Natural killer cell (primary cell): ENCODE measurements at regions not wholly inside any gene's neighbourhood (a gene's known extent, or its start where the extent isn't known, plus 50 kb on each side); places are given as distances from the start of the nearest gene placed in this dataset.
"Not testable (repeated sequence)": the region's sequence is repeated elsewhere in the genome, so short reads cannot be mapped to it uniquely, and the experiment has no call there.

ENCODE experiments used
- ATAC-seq, 3 donors: fragments of 150-1000 bp in 2 of 3; fragments of 200-7000 bp in 1 of 3; cut with Tn5 transposase; 1 replicate in 1 of 3; 2 replicates in 2 of 3; pipeline ENCODE4 v1.10.0; 2021; ENCODE audit warnings: mild to moderate bottlenecking in 2 of 3, moderate library complexity in 2 of 3
- DNase-seq, 2 donors: peaks; one replicate each; pipeline versions ENCODE4 v3.0.0 to v3.0.0-alpha.2; 2013 to 2021; ENCODE audit warnings: mixed read lengths in 1 of 2
- H3K27ac ChIP-seq: one replicate; pipeline ENCODE4 v1.5.1; 2013; ENCODE audit warnings: mild to moderate bottlenecking, low read length
- H3K27me3 ChIP-seq: one replicate; pipeline ENCODE4 v1.6.1; 2013; ENCODE audit warnings: low read length; ENCODE audit not compliant: control insufficient read depth, insufficient read depth
- H3K36me3 ChIP-seq: one replicate; pipeline ENCODE4 v1.6.1; 2013; ENCODE audit warnings: low read length; ENCODE audit not compliant: control insufficient read depth, insufficient read depth
- H3K4me1 ChIP-seq: one replicate; pipeline ENCODE4 v1.6.1; 2013; ENCODE audit warnings: low read length; ENCODE audit not compliant: control insufficient read depth, insufficient read depth
- H3K4me3 ChIP-seq: one replicate; pipeline ENCODE4 v1.5.1; 2013; ENCODE audit warnings: low read length
- H3K9me3 ChIP-seq: one replicate; pipeline ENCODE4 v1.6.1; 2013; ENCODE audit warnings: low read length; ENCODE audit not compliant: control insufficient read depth, insufficient read depth
- H3K27ac Mint-ChIP-seq, 2 donors: one replicate each; pipeline ENCODE4 v1.8.0; 2022; ENCODE audit warnings: mild to moderate bottlenecking in 2 of 2, mixed read lengths in 2 of 2, moderate library complexity in 1 of 2
- H3K27me3 Mint-ChIP-seq, 2 donors: one replicate each; pipeline ENCODE4 v1.8.0; 2022; ENCODE audit warnings: low read depth in 2 of 2, mixed read lengths in 2 of 2
- H3K36me3 Mint-ChIP-seq: one replicate; pipeline ENCODE4 v1.8.0; 2022; ENCODE audit warnings: mixed read lengths
- H3K4me1 Mint-ChIP-seq, 2 donors: one replicate each; pipeline ENCODE4 v1.8.0; 2022; ENCODE audit warnings: mixed read lengths in 2 of 2
- H3K4me3 Mint-ChIP-seq: one replicate; pipeline ENCODE4 v1.8.0; 2022; ENCODE audit warnings: mild to moderate bottlenecking, moderate library complexity, mixed read lengths
- H3K9me3 Mint-ChIP-seq, 2 donors: one replicate each; pipeline ENCODE4 v1.8.0; 2022; ENCODE audit warnings: mixed read lengths in 2 of 2
- WGBS: methylation state at CpG from one replicate; pipeline ENCODE4 v1.1.7; 2013; ENCODE audit warnings: missing lambda C conversion rate; ENCODE audit not compliant: insufficient coverage; 5-methylcytosine and 5-hydroxymethylcytosine counted together
- intact Hi-C: fragments of 100-400 bp; cut with micrococcal nuclease; formaldehyde crosslinking; loops from one replicate; pipeline ENCODE4 v1.14.2; 2022
- TF ChIP-seq, protein P1 (sequence below): fragments of 200-600 bp; IDR thresholded peaks from one replicate; pipeline ENCODE4 v1.8.0; 2022; ENCODE audit warnings: antibody characterized with exemption

DNA sequence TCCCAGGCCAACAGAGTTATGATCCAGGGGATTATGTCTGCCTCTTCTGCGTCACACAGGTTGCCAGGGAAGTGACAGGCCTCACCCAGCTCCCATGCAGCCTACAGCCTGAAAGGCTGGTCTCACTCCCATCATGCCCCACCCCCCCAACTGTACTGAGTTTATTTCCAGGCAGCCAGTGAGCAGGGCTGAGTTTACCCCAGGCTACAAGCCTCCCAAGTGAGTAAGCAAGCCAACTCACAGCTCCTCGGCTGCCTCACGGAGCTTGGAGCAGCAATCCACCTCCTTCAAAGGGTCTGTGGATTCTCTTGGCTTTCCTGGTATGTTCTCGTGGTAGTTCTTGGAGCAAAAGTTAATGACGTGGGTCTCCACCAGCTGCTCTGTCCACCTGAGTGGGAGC is 1147.6 kb upstream of the ADGRL4 start:
- H3K27ac Mint-ChIP-seq = no peak overlapping the region
- WGBS = 90% methylated on average over 5 of the region's 5 CpGs
- no peaks in the 10 kb centered on the region for H3K27me3 Mint-ChIP-seq
- DNase-seq = no peak
- intact Hi-C loops = no loop called here
- H3K36me3 Mint-ChIP-seq = peaks cover 22% of the 10 kb centered on the region
- H3K9me3 ChIP-seq = peaks cover 8% of the 10 kb centered on the region
- no peaks in the 10 kb centered on the region for H3K27me3 ChIP-seq
- H3K4me1 ChIP-seq = no peaks in the 10 kb centered on the region
- TF ChIP-seq, protein P1, sequence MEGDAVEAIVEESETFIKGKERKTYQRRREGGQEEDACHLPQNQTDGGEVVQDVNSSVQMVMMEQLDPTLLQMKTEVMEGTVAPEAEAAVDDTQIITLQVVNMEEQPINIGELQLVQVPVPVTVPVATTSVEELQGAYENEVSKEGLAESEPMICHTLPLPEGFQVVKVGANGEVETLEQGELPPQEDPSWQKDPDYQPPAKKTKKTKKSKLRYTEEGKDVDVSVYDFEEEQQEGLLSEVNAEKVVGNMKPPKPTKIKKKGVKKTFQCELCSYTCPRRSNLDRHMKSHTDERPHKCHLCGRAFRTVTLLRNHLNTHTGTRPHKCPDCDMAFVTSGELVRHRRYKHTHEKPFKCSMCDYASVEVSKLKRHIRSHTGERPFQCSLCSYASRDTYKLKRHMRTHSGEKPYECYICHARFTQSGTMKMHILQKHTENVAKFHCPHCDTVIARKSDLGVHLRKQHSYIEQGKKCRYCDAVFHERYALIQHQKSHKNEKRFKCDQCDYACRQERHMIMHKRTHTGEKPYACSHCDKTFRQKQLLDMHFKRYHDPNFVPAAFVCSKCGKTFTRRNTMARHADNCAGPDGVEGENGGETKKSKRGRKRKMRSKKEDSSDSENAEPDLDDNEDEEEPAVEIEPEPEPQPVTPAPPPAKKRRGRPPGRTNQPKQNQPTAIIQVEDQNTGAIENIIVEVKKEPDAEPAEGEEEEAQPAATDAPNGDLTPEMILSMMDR = no peak
- ATAC-seq = no peak
- no peak overlapping the region for H3K4me3 Mint-ChIP-seq
- peaks cover 5 to 34% of the 10 kb centered on the region in 2 donors for H3K9me3 Mint-ChIP-seq
- no peak overlapping the region for H3K27ac ChIP-seq
- H3K4me1 Mint-ChIP-seq = no peaks in the 10 kb centered on the region
- no peaks in the 10 kb centered on the region for H3K36me3 ChIP-seq
- no peak overlapping the region for H3K4me3 ChIP-seq

DNA sequence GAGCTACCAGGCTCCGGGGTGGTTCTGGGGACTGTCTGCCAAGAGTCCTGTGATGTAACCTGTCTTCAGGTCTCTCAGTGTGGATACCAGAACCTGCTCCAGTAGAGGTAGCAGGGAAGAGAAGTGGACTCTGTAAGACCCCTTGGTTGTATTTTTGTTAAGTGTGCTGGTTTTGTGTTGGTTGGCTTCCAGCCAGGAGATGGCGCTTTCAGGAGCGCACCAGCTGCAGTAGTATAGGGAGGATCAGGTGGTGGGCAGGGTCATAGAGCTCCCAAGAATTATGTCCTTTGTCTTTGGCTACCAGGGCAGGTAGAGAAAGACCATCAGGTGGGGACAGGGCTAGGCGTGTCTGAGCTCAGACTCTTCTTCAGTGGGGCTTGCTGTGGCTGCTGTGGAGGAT is 1147.2 kb upstream of the ADGRL4 start:
- peaks cover 5 to 36% of the 10 kb centered on the region in 2 donors for H3K9me3 Mint-ChIP-seq
- intact Hi-C loops = no loop called here

DNA sequence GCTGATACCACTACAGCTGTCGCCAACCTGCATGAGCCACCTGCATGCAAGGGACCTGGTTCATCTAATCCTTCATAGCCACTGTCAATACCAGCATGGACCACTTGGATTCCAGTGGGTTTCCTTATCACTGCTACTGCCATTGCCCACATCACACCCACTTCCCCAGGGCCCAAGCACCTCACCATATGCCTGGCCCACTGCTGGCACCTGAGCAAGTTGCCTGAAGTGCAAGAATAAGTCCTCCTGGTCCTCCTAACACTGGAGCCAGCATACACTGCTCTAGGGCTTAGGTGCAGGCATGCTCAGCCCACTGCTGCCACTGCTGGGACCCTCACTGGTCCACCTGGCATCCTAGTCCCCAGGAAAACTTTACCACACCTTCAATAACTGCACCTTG is 1136.8 kb upstream of the ADGRL4 start:
- Histone ChIP-seq H3K4me3 (no peak overlapping the region), H3K4me1 (no peaks in the 10 kb centered on the region), H3K9me3 (peaks cover 17% of the 10 kb centered on the region), H3K27me3 (no peaks in the 10 kb centered on the region), H3K36me3 (no peaks in the 10 kb centered on the region), H3K27ac (no peak overlapping the region)
- intact Hi-C loops = no loop called here
- H3K9me3 Mint-ChIP-seq = peaks cover 6 to 28% of the 10 kb centered on the region in 2 donors
- DNase-seq (no peak), ATAC-seq (no peak)
- TF ChIP-seq, protein P1 = no peak
- 47% methylated on average over 1 of the region's 1 CpG for WGBS
- H3K27me3 Mint-ChIP-seq = no peaks in the 10 kb centered on the region
- no peaks in the 10 kb centered on the region for H3K4me1 Mint-ChIP-seq
- H3K4me3 Mint-ChIP-seq = no peak overlapping the region
- no peak overlapping the region for H3K27ac Mint-ChIP-seq
- no peaks in the 10 kb centered on the region for H3K36me3 Mint-ChIP-seq

More for the DNA sequence above, 1147.2 kb upstream of the ADGRL4 start:
- WGBS = 90% methylated on average over 4 of the region's 4 CpGs
- DNase-seq = no peak
- Mint-ChIP-seq H3K27ac (no peak overlapping the region), H3K4me1 (no peaks in the 10 kb centered on the region), H3K4me3 (no peak overlapping the region), H3K27me3 (no peaks in the 10 kb centered on the region), H3K36me3 (peaks cover 22% of the 10 kb centered on the region)
- TF ChIP-seq, protein P1 = no peak
- ATAC-seq = no peak
- peaks cover 8% of the 10 kb centered on the region for H3K9me3 ChIP-seq
- H3K4me3 ChIP-seq = no peak overlapping the region
- no peaks in the 10 kb centered on the region for H3K36me3 ChIP-seq
- H3K27ac ChIP-seq = no peak overlapping the region
- no peaks in the 10 kb centered on the region for H3K27me3 ChIP-seq
- H3K4me1 ChIP-seq = no peaks in the 10 kb centered on the region

DNA sequence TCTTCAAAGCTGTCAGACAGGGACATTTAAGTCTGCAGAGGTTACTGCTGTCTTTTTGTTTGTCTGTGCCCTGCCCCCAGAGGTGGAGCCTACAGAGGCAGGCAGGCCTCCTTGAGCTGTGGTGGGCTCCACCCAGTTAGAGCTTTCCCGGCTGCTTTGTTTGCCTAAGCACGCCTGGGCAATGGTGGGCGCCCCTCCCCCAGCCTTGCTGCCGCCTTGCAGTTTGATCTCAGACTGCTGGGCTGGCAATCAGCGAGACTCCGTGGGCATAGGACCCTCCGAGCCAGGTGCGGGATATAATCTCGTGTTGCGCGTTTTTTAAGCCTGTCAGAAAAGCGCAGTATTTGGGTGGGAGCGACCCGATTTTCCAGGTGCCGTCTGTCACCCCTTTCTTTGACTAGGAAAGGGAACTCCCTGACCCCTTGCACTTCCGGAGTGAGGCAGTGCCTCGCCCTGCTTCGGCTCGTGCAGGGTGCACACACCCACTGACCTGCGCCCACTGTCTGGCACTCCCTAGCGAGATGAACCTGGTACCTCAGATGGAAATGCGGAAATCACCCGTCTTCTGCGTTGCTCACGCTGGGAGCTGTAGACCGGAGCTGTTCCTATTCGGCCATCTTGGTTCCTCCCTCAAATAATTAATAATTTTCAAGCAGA is 1131.5 kb upstream of the ADGRL4 start:
- peaks cover 2 to 10% of the 10 kb centered on the region in 2 donors for H3K9me3 Mint-ChIP-seq
- H3K4me3 Mint-ChIP-seq, ATAC-seq, intact Hi-C loops, H3K36me3 Mint-ChIP-seq, H3K4me3 ChIP-seq, H3K36me3 ChIP-seq, H3K27me3 ChIP-seq, H3K27ac ChIP-seq, H3K4me1 ChIP-seq, DNase-seq, H3K27ac Mint-ChIP-seq, H3K27me3 Mint-ChIP-seq, H3K4me1 Mint-ChIP-seq: not testable (repeated sequence)
- WGBS = 91% methylated on average over 26 of the region's 27 CpGs
- H3K9me3 ChIP-seq = peaks cover 12% of the 10 kb centered on the region
